GM06990 (cell line): ENCODE measurements at regions not wholly inside any gene's neighbourhood (a gene's known extent, or its start where the extent isn't known, plus 50 kb on each side); places are given as distances from the start of the nearest gene placed in this dataset.

ENCODE experiments used
- DNase-seq: peaks from one replicate; pipeline ENCODE4 v3.0.0-alpha.2; 2011; ENCODE audit not compliant: insufficient read length; ENCODE audit errors: extremely low read depth
- H3K27me3 ChIP-seq: replicated peaks from 2 replicates; pipeline ENCODE4 v1.6.0; 2011; ENCODE audit warnings: low read length; ENCODE audit not compliant: control insufficient read depth, insufficient read depth
- H3K36me3 ChIP-seq: 2 replicates; pipeline ENCODE4 v1.5.1; 2011; ENCODE audit warnings: low read length; ENCODE audit not compliant: control insufficient read depth, insufficient read depth
- H3K4me3 ChIP-seq: replicated peaks from 2 replicates; pipeline ENCODE4 v1.5.1; 2011; ENCODE audit warnings: low read depth, mild to moderate bottlenecking, control low read depth, low read length
- CTCF ChIP-seq: IDR thresholded peaks from 2 replicates; pipeline ENCODE4 v1.5.1; 2011; ENCODE audit warnings: low read length, control low read depth, mild to moderate bottlenecking, inconsistent platforms; ENCODE audit not compliant: insufficient read depth, poor library complexity, severe bottlenecking

GRCh38 chr5:74099538-74100267, 473.7 kb downstream of the ARHGEF28 start:
- DNase-seq, result no peak
- TF ChIP-seq CTCF, result no peak
- no peak overlapping the region for H3K4me3 ChIP-seq
- H3K27me3 ChIP-seq, result no peaks in the 10 kb centered on the region; the same call in 1 of the 2 replicates
- H3K36me3 ChIP-seq, result no peaks in the 10 kb centered on the region

GRCh38 chr5:74098941-74099340, 472.9 kb downstream of the ARHGEF28 start:
- no peak for DNase-seq
- Histone ChIP-seq H3K36me3 (no peaks in the 10 kb centered on the region), H3K27me3 (no peaks in the 10 kb centered on the region; the same call in 1 of the 2 replicates), H3K4me3 (no peak overlapping the region)
- TF ChIP-seq CTCF, result no peak

GRCh38 chr5:74098456-74098855, 472.5 kb downstream of the ARHGEF28 start:
- DNase-seq, result no peak
- no peaks in the 10 kb centered on the region for H3K36me3 ChIP-seq
- no peak overlapping the region for H3K4me3 ChIP-seq
- no peaks in the 10 kb centered on the region; the same call in 1 of the 2 replicates for H3K27me3 ChIP-seq
- TF ChIP-seq CTCF, result no peak

GRCh38 chr5:74096325-74096724, 470.3 kb downstream of the ARHGEF28 start:
- no peak for TF ChIP-seq CTCF
- no peak for DNase-seq

GRCh38 chr5:74095871-74096270, 469.9 kb downstream of the ARHGEF28 start:
- DNase-seq, result no peak
- no peak for TF ChIP-seq CTCF

More at GRCh38 chr5:74096325-74096724, 470.3 kb downstream of the ARHGEF28 start:
- H3K36me3 ChIP-seq, result no peaks in the 10 kb centered on the region
- no peak overlapping the region for H3K4me3 ChIP-seq
- no peaks in the 10 kb centered on the region; the same call in 1 of the 2 replicates for H3K27me3 ChIP-seq

More at GRCh38 chr5:74095871-74096270, 469.9 kb downstream of the ARHGEF28 start:
- H3K36me3 ChIP-seq, result no peaks in the 10 kb centered on the region
- H3K4me3 ChIP-seq, result no peak overlapping the region
- no peaks in the 10 kb centered on the region; the same call in 1 of the 2 replicates for H3K27me3 ChIP-seq
